SKM-1 (cell line): ENCODE measurements at regions not wholly inside any gene's neighbourhood (a gene's known extent, or its start where the extent isn't known, plus 50 kb on each side); places are given as distances from the start of the nearest gene placed in this dataset.

Experiments used
- DNase-seq: peaks from one replicate; lab custom pipeline; 2025; ENCODE audit not compliant: unreplicated experiment; lab: John Stamatoyannopoulos, UW

- no peak for DNase-seq
Observed at GRCh38 chr1:56320464-56321149, 258.8 kb downstream of the PLPP3 start.

- no peak for DNase-seq
Observed at GRCh38 chr1:56317722-56318121, 261.6 kb downstream of the PLPP3 start.

DNA sequence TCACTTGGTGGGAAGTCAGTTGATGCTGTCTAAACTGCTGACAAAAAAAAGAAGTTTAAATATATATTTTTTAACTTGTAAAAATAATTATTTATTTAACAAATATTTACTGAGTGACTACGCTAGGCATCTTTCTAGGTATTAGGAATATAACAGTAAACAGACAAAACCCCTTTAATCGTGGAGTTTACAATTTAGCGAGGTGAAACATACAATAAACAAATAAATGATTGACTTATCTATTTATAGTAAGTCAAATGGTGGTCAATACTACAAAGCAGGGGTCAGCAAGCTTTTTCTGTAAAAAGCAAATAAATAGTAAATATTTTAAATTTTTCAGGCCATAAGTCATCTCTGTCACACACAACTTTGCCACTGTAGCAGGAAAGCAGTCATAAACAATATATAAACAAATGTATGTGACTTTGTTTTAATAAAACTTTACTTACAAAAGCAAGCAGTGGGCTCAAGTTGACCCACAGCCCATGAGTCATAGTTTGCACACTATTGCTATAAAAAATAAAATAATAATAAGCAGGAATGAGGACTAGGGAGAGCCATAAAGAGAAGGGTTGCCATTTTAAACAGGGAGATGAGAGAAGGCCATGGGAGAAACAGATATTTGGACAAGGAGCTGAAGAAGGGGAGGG lies 263.9 kb downstream of the PLPP3 start:
- no peak for DNase-seq

- no peak for DNase-seq
Observed at GRCh38 chr1:56313560-56313959, 265.8 kb downstream of the PLPP3 start.

DNA sequence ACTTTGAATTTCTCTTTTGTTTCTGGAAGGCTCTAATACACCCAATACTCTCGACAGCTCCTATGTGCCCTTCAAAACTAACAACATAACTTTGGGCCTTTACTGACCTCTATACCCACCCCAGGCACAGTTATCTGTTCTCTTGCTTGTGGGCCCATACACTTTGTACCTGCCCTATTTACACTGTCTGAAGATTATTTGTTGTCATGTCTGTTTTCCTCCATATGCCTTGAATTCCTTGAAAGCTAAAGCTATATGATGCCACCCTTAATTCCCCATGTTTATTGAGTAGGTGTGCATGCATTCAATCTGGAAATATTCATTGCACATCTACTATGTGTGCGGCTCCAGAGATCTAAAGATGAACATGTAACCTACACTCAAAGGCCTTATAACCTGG lies 267.6 kb downstream of the PLPP3 start:
- no peak for DNase-seq

DNA sequence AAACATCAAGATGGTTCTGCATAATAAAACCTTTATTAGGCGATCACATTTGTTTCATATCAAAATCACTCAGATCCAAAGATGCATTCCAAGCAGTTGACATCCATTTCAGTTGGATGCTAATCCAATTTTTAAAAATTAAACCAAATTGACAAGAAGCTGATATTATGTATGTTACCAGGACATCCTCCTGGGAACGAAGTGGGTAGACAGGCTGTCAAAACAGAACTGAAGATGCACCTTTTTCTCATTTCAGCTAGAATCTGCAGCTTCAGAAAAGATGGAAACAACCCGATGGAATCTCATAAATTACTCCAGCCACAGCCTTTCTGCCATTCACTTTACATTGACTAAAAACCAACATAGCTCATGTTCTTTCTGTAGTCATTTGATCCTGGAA lies 268.4 kb downstream of the PLPP3 start:
- DNase-seq: no peak

DNA sequence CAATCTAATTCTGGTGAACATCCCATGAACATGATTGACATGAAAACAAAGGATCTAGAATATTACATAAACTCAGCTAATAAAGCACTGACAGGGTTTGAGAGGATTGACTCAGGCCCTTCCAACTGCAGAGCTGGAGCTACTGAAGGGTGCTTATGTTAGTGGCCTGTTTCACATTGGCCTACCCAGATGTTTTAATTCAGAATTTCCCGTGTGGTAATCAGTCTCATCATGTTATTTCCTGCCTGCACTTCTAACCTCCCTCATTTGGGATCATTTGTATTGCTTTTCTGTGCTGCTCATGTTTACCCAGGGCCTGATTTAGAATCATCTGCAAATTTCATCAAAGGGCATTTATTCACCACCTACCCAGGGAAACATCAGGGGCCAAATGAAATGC lies 270.3 kb downstream of the PLPP3 start:
- no peak for DNase-seq

DNA sequence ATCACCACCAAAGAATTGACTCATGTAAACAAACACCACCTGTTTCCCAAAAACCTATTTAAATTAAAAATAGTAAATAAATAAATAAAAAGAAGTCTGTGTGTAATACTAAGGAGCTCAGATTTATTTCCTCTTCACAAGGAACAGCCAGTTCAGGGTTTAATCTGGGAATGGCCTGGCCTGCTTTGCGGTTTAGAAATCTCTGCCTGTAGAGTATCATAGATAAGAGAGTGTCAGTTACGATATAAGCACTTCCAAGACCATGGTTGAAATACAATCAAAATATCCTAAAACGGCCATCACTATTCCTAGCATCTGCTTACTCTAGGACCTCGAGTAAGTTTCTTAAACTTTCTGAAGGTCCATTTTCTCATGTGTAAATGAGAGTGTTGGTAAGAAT lies 274.4 kb downstream of the PLPP3 start:
- DNase-seq: no peak

- no peak for DNase-seq
Observed at GRCh38 chr1:56303805-56304204, 275.6 kb downstream of the PLPP3 start.

DNA sequence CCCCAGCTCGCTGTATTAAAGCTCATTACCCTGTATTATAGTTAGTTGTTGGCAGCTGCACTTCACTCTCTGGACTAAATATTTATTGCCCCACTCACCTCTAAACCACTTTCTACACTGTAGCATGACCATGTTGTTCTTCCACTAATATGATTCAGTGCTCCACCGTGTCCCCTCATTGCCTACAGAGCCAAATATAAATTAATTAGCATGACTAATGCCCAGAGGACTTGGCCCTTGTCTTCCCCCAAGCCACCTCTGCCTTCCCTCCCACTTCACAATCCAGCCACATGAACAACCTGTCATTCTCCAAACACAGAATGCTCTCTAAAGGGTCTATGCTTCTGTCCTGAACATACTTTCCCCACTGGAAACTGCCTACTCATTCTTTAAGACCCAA lies 276.5 kb downstream of the PLPP3 start:
- no peak for DNase-seq

- no peak for DNase-seq
Observed at GRCh38 chr1:56301791-56302190, 277.6 kb downstream of the PLPP3 start.

- DNase-seq: no peak
Observed at GRCh38 chr1:56300836-56301235, 278.5 kb downstream of the PLPP3 start.

GRCh38 chr1:56298866-56299265 lies 280.5 kb downstream of the PLPP3 start:
- DNase-seq: no peak

GRCh38 chr1:56297904-56298303 lies 281.5 kb downstream of the PLPP3 start:
- no peak for DNase-seq

- DNase-seq: no peak
Observed at GRCh38 chr1:56297208-56297607, 282.2 kb downstream of the PLPP3 start.

DNA sequence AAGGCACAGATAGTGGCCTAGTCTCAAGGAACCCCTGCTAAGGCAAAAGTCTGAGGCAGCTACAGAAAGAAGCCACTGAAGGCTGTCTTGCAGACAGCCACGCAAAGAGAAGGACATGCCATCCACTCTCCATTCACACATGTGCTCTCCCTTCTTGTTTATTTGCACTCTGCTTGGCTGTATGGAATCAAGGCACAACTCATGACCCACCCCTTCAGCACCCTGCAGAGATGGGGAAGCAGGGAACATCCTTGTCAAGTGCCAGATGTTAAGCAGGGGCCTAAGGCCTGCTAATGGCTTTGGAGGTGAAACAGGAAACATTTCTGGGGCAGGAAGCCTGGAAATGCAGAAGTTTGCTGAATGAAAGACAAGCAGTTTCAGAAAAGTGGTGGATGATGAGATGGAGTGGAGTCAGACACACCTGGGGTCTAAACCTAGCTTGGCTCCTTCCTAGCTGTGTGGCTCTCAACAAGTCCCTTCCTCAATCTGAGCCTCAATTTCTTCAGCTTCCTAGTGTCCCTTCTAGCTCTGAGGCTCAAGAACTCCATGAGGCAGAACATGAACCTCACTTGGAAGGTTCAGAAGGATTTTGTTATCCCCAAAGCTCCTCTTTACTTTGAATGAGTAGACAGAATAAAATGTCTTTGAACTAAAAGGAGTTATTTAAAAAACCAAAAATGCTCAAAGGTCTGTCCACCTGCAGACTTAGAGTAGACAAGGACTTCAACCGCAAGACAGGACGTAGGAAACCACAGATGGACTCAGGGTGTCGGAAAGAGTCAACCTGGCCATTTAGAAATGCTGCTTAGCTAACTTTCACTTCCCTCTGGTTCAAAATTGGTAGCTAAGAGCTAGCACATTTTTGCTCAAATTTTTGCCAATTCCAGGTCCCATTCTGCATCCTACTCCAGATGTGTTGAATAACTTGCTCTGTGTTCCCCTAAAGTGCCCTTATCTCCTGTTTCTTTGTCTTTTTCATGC lies 283.1 kb downstream of the PLPP3 start:
- DNase-seq: no peak

DNA sequence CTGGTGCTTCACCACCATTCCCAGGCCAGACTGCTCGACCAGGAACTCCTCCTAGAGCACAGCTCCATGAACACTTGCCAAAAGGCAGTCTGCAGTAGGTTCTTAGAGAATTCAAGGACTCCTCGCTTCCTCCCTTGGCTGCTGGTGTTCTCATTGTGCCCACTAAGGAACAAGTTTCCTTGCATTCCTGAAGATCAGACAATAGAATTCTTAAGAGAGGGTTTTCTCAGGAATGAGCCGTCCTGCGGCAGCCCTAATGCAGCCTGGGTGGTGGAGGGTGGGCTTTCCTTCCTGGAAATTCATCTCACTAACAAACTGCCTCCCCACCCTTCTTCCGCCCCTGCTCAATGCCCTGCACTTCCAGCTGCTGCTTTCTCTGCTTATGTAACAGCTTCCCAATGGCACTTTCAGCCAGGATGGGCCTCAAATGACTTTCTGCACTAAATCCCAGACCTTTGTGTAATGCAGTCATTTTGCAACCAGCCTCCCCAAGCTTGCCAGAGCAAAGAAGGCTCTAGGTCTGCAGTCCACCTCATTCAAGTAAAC lies 287.9 kb downstream of the PLPP3 start:
- DNase-seq: no peak

DNA sequence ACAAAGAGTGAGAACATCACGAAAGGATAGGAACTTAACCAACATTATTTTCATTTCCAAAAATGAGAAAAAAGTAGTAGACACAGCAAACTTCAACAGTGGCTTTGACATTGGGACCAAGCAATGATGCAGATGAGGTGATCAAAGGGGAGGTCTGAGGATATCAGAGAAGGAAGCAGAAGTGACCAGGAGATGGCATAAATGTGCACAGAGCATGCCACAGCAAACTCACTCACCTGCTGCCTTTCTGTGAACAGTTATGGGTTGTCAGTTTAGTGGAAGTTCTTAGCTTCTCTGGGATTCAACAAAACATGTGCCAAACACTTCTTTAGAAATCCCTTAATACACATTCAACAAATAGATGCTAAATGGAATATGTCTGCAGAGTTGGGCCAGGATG lies 290.1 kb downstream of the PLPP3 start:
- DNase-seq: no peak

DNA sequence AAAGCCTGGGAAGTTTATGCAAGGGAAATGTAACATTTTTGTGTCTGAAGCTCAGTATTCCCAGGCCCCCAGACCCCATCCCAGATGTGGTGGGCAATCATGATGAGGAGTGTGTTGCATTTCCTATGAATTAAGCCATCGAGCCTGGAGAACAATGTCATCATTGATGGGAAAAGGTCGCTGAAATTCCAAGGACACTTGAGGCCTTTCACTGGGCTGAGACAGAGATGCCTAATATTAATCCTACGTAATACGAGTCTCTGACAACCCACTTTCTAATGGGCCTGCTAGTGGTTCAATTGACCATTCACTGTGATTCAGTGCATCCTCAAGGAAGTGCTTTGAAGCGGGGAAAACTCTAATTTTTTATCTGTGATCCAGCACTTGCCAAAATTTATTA lies 291.6 kb downstream of the PLPP3 start:
- no peak for DNase-seq

DNA sequence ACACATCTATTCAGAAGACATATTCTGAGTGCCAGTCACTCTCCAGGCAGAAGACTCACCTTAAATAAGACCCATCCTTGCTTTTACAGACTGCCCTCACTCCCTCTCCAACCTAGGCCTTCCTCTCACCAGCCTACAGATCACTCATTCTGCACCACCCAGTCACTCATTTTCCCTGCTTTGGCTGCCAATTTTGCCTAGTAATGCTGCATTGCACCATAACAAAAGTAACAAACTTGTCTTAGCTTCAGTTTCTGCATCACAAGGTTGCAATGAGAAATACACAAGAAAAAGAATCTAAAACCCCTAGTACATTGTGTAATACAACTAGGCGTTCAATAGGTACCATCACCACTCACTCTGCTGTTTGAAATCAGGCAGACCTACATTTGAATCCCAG lies 292.4 kb downstream of the PLPP3 start:
- DNase-seq: no peak

DNA sequence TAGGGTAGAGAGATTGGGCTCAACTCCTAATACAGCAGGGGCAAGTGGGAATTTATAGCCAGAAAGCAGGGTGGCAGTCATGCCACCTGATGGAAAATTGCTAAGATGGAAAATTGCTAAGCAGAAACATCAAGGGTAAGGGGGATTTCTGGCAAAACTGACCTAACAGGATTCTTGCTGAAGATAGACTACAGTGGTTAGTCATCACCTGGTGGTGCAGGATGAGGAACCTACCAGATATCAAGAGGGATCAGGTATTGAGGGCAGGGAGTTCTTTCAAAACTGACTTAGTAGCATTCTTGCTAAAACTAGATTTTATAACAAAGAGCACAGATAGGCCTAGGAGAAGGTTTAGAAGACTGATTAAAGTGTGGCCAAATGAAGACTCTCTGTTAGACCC lies 292.9 kb downstream of the PLPP3 start:
- DNase-seq: no peak
